Neural cell (in vitro differentiated cells): ENCODE measurements at regions not wholly inside any gene's neighbourhood (a gene's known extent, or its start where the extent isn't known, plus 50 kb on each side); places are given as distances from the start of the nearest gene placed in this dataset.

Experiments used
- H2AFZ ChIP-seq: fragments of 200-600, 300-800 bp; sonication (generic), shearing (Covaris generic); 2 replicates; pipeline ENCODE4 v1.6.0; 2014; ENCODE audit warnings: low read depth, mild to moderate bottlenecking, antibody characterized with exemption, low read length, moderate library complexity
- H3F3A ChIP-seq: fragments of 200-600 bp; shearing (Covaris generic); 2 replicates; pipeline ENCODE4 v1.6.1; 2016; ENCODE audit warnings: mild to moderate bottlenecking, moderate library complexity, mixed read lengths, antibody characterized with exemption, low read length; ENCODE audit not compliant: insufficient read depth, poor library complexity, severe bottlenecking
- H3K27ac ChIP-seq: fragments of 200-600, 300-800 bp; sonication (generic), shearing (Covaris generic); 2 replicates; pipeline ENCODE4 v1.5.1; 2014; ENCODE audit warnings: mild to moderate bottlenecking, low read length, moderate library complexity
- H3K27me3 ChIP-seq: fragments of 300-800, 200-600 bp; sonication (generic), shearing (Covaris generic); 2 replicates; pipeline ENCODE4 v1.6.0; 2014; ENCODE audit warnings: mild to moderate bottlenecking, low read depth, low read length, moderate library complexity; ENCODE audit not compliant: insufficient read depth
- H3K36me3 ChIP-seq: fragments of 300-800, 200-600 bp; sonication (generic), shearing (Covaris generic); 2 replicates; pipeline ENCODE4 v1.5.1; 2014; ENCODE audit warnings: mild to moderate bottlenecking, antibody characterized with exemption, low read length, moderate library complexity; ENCODE audit not compliant: insufficient read depth
- H3K4me2 ChIP-seq: fragments of 300-800, 200-600 bp; sonication (generic), shearing (Covaris generic); 2 replicates; pipeline ENCODE4 v1.6.0; 2014; ENCODE audit warnings: mild to moderate bottlenecking, low read length
- H3K4me3 ChIP-seq: fragments of 300-800, 200-600 bp; sonication (generic), shearing (Covaris generic); 2 replicates; pipeline ENCODE4 v1.5.1; 2014; ENCODE audit warnings: mild to moderate bottlenecking, low read length, moderate library complexity
- H3K79me2 ChIP-seq: fragments of 200-600 bp; shearing (Covaris generic); replicated peaks from 2 replicates; pipeline ENCODE4 v1.6.0; 2014; ENCODE audit warnings: mild to moderate bottlenecking, low read length, moderate library complexity; ENCODE audit not compliant: insufficient read depth
- H3K9ac ChIP-seq: fragments of 300-800, 200-600 bp; sonication (generic), shearing (Covaris generic); 2 replicates; pipeline ENCODE4 v1.6.1; 2016; ENCODE audit warnings: mild to moderate bottlenecking, low read length, mixed read lengths
- H3K9me2 ChIP-seq: fragments of 200-600 bp; shearing (Covaris generic); 2 replicates; pipeline ENCODE4 v1.6.1; 2016; ENCODE audit warnings: mild to moderate bottlenecking, low read length, mixed read lengths; ENCODE audit not compliant: insufficient read depth
- H3K9me3 ChIP-seq: fragments of 200-600, 300-800 bp; sonication (generic), shearing (Covaris generic); 2 replicates; pipeline ENCODE4 v1.6.1; 2016; ENCODE audit warnings: mild to moderate bottlenecking, mixed run types, low read length, moderate library complexity, mixed read lengths
- H4K20me1 ChIP-seq: fragments of 200-600 bp; shearing (Covaris generic); 2 replicates; pipeline ENCODE4 v1.6.1; 2016; ENCODE audit warnings: mild to moderate bottlenecking, mixed run types; ENCODE audit not compliant: insufficient read depth
- CTCF ChIP-seq: fragments of 450-650 bp; IDR thresholded peaks from 2 replicates; pipeline ENCODE4 v1.5.1; 2014; ENCODE audit warnings: antibody characterized with exemption, mild to moderate bottlenecking, moderate library complexity; ENCODE audit not compliant: poor library complexity, severe bottlenecking
- EP300 ChIP-seq: fragments of 450-650 bp; conservative IDR thresholded peaks from 2 replicates; pipeline ENCODE4 v1.6.1; 2014; ENCODE audit warnings: antibody characterized with exemption, mild to moderate bottlenecking, moderate library complexity; ENCODE audit not compliant: poor library complexity, severe bottlenecking
- EZH2 ChIP-seq: fragments of 200-600, 300-800 bp; shearing (Covaris generic), sonication (generic); IDR thresholded peaks from 2 replicates; pipeline ENCODE4 v1.6.1; 2014; ENCODE audit warnings: antibody characterized with exemption, low read length, borderline replicate concordance, mild to moderate bottlenecking; ENCODE audit not compliant: insufficient read depth, poor library complexity, severe bottlenecking
- MXI1 ChIP-seq: fragments of 450-650 bp; conservative IDR thresholded peaks from 2 replicates; pipeline ENCODE4 v1.6.1; 2014; ENCODE audit warnings: antibody characterized with exemption, mild to moderate bottlenecking; ENCODE audit not compliant: poor library complexity, severe bottlenecking
- RAD21 ChIP-seq: fragments of 450-650 bp; conservative IDR thresholded peaks from 2 replicates; pipeline ENCODE4 v1.6.1; 2014; ENCODE audit warnings: antibody characterized with exemption, mild to moderate bottlenecking, moderate library complexity
- SMC3 ChIP-seq: fragments of 450-650 bp; conservative IDR thresholded peaks from 2 replicates; pipeline ENCODE4 v1.6.1; 2014; ENCODE audit warnings: antibody characterized with exemption, mild to moderate bottlenecking, moderate library complexity; ENCODE audit not compliant: poor library complexity
- TAF1 ChIP-seq: IDR thresholded peaks from 2 replicates; pipeline ENCODE4 v1.6.1; 2012; ENCODE audit warnings: low read depth
- TF ChIP-seq, protein P1 (sequence below): IDR thresholded peaks from 2 replicates; pipeline ENCODE4 v1.6.1; 2012; ENCODE audit warnings: borderline replicate concordance

DNA sequence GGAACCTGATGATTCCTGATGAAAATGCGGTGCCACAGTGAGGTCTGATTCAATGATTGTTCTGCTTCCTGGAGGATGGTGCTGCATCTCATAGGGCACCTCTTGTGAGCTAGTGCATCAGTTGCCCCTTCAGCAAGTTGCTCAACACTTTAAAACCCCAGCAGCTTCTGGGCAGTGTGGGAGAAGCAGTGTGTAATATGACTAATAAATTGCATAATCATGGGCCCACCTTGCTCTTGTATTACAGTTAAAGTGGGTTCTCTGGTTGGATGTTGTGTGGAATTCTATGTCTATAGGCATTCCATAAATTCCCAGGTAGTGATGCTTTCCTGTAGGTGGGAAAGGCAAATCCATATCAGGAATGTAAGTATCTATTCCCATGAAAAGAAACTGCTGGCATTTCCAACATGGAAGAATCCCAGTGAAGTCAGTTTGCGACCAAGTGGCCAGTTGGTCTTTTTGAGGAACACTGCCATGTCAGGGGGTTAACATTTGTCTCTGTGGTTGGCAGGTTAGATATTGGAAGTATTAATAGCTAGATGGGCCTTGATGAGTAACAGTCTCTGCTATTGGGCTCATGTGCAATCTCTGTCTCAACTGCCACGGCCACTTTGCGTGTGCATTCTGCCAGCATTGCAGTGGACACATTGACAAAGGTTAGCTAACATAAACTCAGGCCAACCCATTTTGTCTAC is 121.1 kb upstream of the OTUD4 start:
- Histone ChIP-seq H4K20me1 (no peaks in the 10 kb centered on the region), H3K9me2 (no peaks in the 10 kb centered on the region), H3K4me2 (no peak overlapping the region), H3K27ac (no peak overlapping the region), H3F3A (no peaks in the 10 kb centered on the region), H3K36me3 (no peaks in the 10 kb centered on the region), H3K9me3 (no peaks in the 10 kb centered on the region), H3K9ac (no peak overlapping the region), H3K4me3 (no peak overlapping the region), H2AFZ (no peak overlapping the region), H3K27me3 (no peaks in the 10 kb centered on the region), H3K79me2 (no peaks in the 10 kb centered on the region)
- no peak for TF ChIP-seq MXI1

DNA sequence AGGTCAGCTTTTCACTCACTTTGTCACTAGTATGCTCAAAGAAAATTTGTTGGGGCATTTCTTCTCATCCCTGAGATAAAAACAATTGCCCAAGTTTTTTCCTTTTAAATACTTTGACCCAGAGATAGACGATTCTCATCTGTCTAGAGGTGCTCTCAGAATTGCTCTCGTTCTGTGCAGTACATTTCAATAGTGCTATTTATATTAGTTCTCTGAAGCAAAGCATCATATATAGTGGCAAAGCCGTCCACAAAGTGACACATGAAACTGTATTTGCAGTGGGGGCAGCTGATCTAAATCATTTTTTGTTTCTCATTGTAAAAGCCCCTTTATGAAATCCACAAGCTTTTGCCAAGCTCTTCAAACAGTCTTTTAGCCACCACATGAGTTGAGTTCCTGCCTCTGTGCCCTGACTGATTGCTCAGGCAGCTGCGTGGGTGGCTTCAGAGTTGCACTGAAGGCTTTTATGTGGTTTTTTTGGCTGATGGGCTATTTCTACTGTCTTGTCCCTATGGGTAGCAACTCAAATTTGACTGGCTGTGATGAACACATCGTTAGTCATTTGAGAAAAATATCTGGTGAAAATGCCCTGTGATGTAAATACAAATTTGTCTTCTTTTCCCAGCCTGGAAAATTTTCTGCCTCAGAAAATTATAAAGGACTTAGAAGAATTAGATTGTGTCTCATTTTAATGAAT is 119.1 kb upstream of the OTUD4 start:
- no peaks in the 10 kb centered on the region for H3K9me3 ChIP-seq
- no peak for TF ChIP-seq MXI1
- TF ChIP-seq EP300: no peak
- no peak for TF ChIP-seq CTCF
- no peak for TF ChIP-seq TAF1
- TF ChIP-seq EZH2: no peak
- TF ChIP-seq, protein P1, sequence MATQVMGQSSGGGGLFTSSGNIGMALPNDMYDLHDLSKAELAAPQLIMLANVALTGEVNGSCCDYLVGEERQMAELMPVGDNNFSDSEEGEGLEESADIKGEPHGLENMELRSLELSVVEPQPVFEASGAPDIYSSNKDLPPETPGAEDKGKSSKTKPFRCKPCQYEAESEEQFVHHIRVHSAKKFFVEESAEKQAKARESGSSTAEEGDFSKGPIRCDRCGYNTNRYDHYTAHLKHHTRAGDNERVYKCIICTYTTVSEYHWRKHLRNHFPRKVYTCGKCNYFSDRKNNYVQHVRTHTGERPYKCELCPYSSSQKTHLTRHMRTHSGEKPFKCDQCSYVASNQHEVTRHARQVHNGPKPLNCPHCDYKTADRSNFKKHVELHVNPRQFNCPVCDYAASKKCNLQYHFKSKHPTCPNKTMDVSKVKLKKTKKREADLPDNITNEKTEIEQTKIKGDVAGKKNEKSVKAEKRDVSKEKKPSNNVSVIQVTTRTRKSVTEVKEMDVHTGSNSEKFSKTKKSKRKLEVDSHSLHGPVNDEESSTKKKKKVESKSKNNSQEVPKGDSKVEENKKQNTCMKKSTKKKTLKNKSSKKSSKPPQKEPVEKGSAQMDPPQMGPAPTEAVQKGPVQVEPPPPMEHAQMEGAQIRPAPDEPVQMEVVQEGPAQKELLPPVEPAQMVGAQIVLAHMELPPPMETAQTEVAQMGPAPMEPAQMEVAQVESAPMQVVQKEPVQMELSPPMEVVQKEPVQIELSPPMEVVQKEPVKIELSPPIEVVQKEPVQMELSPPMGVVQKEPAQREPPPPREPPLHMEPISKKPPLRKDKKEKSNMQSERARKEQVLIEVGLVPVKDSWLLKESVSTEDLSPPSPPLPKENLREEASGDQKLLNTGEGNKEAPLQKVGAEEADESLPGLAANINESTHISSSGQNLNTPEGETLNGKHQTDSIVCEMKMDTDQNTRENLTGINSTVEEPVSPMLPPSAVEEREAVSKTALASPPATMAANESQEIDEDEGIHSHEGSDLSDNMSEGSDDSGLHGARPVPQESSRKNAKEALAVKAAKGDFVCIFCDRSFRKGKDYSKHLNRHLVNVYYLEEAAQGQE: no peak
- TF ChIP-seq RAD21: no peak
- TF ChIP-seq SMC3: no peak
- H3K36me3 ChIP-seq: no peaks in the 10 kb centered on the region
- H2AFZ ChIP-seq: no peak overlapping the region
- H3K4me2 ChIP-seq: no peak overlapping the region
- H3K4me3 ChIP-seq: no peak overlapping the region
- no peaks in the 10 kb centered on the region for H3K79me2 ChIP-seq
- H4K20me1 ChIP-seq: no peaks in the 10 kb centered on the region
- no peak overlapping the region for H3K27ac ChIP-seq
- H3K9ac ChIP-seq: no peak overlapping the region
- no peaks in the 10 kb centered on the region for H3K27me3 ChIP-seq
- H3K9me2 ChIP-seq: no peaks in the 10 kb centered on the region
- no peaks in the 10 kb centered on the region for H3F3A ChIP-seq
